ENCODE measurements at regions not wholly inside any gene's neighbourhood (a gene's known extent, or its start where the extent isn't known, plus 50 kb on each side); places are given as distances from the start of the nearest gene placed in this dataset.
A peak's percentile ranks its signal among the peaks of the same experiment; 100 is the strongest.
"Not testable (repeated sequence)": the region's sequence is repeated elsewhere in the genome, so short reads cannot be mapped to it uniquely, and the experiment has no call there.

- DNase-seq (ENCODE audit: low spot score): not testable (repeated sequence)
Measured at GRCh38 chr7:73175322-73175721, 89.5 kb upstream of the SPDYE9 start.

- not testable (repeated sequence) for DNase-seq (ENCODE audit: low spot score)
Measured at GRCh38 chr7:73170902-73171301, 85.1 kb upstream of the SPDYE9 start.

- DNase-seq (ENCODE audit: low spot score): peak; percentile 1
Measured at GRCh38 chr7:73170415-73170814, 84.6 kb upstream of the SPDYE9 start.

GRCh38 chr7:73166152-73166551 lies 80.3 kb upstream of the SPDYE9 start:
- DNase-seq (ENCODE audit: low spot score): not testable (repeated sequence)

- not testable (repeated sequence) for DNase-seq (ENCODE audit: low spot score)
Measured at GRCh38 chr7:73162680-73163079, 76.8 kb upstream of the SPDYE9 start.

- not testable (repeated sequence) for DNase-seq (ENCODE audit: low spot score)
Measured at GRCh38 chr7:73161727-73162126, 75.9 kb upstream of the SPDYE9 start.

GRCh38 chr7:73157169-73157661 lies 71.4 kb upstream of the SPDYE9 start:
- not testable (repeated sequence) for DNase-seq (ENCODE audit: low spot score)

- DNase-seq (ENCODE audit: low spot score): not testable (repeated sequence)
Measured at GRCh38 chr7:73156510-73157168, 70.8 kb upstream of the SPDYE9 start.

GRCh38 chr7:73154586-73155038 lies 68.8 kb upstream of the SPDYE9 start:
- DNase-seq (ENCODE audit: low spot score): peak; percentile 81

GRCh38 chr7:73153921-73154585 lies 68.2 kb upstream of the SPDYE9 start:
- DNase-seq (ENCODE audit: low spot score): not testable (repeated sequence)

- DNase-seq (ENCODE audit: low spot score): not testable (repeated sequence)
Measured at GRCh38 chr7:73148570-73148969, 62.7 kb upstream of the SPDYE9 start.

GRCh38 chr7:73147681-73148080 lies 61.8 kb upstream of the SPDYE9 start:
- not testable (repeated sequence) for DNase-seq (ENCODE audit: low spot score)

- DNase-seq (ENCODE audit: low spot score): not testable (repeated sequence)
Measured at GRCh38 chr7:73143993-73144392, 58.2 kb upstream of the SPDYE9 start.

GRCh38 chr7:73137922-73138321 lies 52.1 kb upstream of the SPDYE9 start:
- not testable (repeated sequence) for DNase-seq (ENCODE audit: low spot score)

Data from kidney tubule cell (primary cell).